Stimulated activated effector memory CD8-positive, alpha-beta T cell treated with anti-CD3 and anti-CD28 coated beads, Interleukin-12 subunit alpha, Interleukin-12 subunit beta, amount 100 ng/mL, for 72 hours (primary cell): ENCODE measurements at regions not wholly inside any gene's neighbourhood (a gene's known extent, or its start where the extent isn't known, plus 50 kb on each side); places are given as distances from the start of the nearest gene placed in this dataset.

ENCODE experiments used
- ATAC-seq: fragments of 150-1000 bp; cut with Tn5 transposase; 2 replicates; pipeline ENCODE4 v1.10.0; 2021
- DNase-seq, 2 donors: peaks; one replicate each; pipeline ENCODE4 v3.0.0; 2021 to 2022; ENCODE audit warnings: low spot score in 2 of 2
- H3K27ac Mint-ChIP-seq: one replicate; pipeline ENCODE4 v1.8.0; 2022; ENCODE audit warnings: mild to moderate bottlenecking, mixed read lengths
- H3K36me3 Mint-ChIP-seq: one replicate; pipeline ENCODE4 v1.8.0; 2022; ENCODE audit warnings: mild to moderate bottlenecking, mixed read lengths
- H3K4me1 Mint-ChIP-seq: one replicate; pipeline ENCODE4 v1.8.0; 2022; ENCODE audit warnings: mixed read lengths
- H3K4me3 Mint-ChIP-seq: one replicate; pipeline ENCODE4 v1.8.0; 2022; ENCODE audit warnings: mild to moderate bottlenecking, mixed read lengths
- H3K9me3 Mint-ChIP-seq: one replicate; pipeline ENCODE4 v1.8.0; 2022; ENCODE audit warnings: mixed read lengths

- H3K4me1 Mint-ChIP-seq, result no peaks in the 10 kb centered on the region
- H3K4me3 Mint-ChIP-seq, result no peak overlapping the region
- ATAC-seq (no peak), DNase-seq (no peak)
- H3K9me3 Mint-ChIP-seq, result no peaks in the 10 kb centered on the region
- no peak overlapping the region for H3K27ac Mint-ChIP-seq
- H3K36me3 Mint-ChIP-seq, result no peaks in the 10 kb centered on the region
Observed at GRCh38 chr2:147375073-147375472, 469.8 kb upstream of the ACVR2A start.

- DNase-seq (no peak), ATAC-seq (no peak)
- Mint-ChIP-seq H3K9me3 (no peaks in the 10 kb centered on the region), H3K36me3 (no peaks in the 10 kb centered on the region), H3K27ac (no peak overlapping the region), H3K4me3 (no peak overlapping the region), H3K4me1 (no peaks in the 10 kb centered on the region)
Observed at GRCh38 chr2:147374423-147374811, 470.4 kb upstream of the ACVR2A start.

- ATAC-seq (no peak), DNase-seq (no peak)
- H3K27ac Mint-ChIP-seq, result no peak overlapping the region
- H3K36me3 Mint-ChIP-seq, result no peaks in the 10 kb centered on the region
- H3K4me1 Mint-ChIP-seq, result no peaks in the 10 kb centered on the region
- H3K4me3 Mint-ChIP-seq, result no peak overlapping the region
- no peaks in the 10 kb centered on the region for H3K9me3 Mint-ChIP-seq
Observed at GRCh38 chr2:147373800-147374422, 470.9 kb upstream of the ACVR2A start.

- Mint-ChIP-seq H3K4me3 (no peak overlapping the region), H3K36me3 (no peaks in the 10 kb centered on the region), H3K4me1 (peaks cover 7% of the 10 kb centered on the region), H3K9me3 (no peaks in the 10 kb centered on the region), H3K27ac (no peak overlapping the region)
- ATAC-seq (no peak), DNase-seq (no peak)
Observed at GRCh38 chr2:147368306-147368705, 476.5 kb upstream of the ACVR2A start.

GRCh38 chr2:147366279-147366678 is 478.6 kb upstream of the ACVR2A start:
- Mint-ChIP-seq H3K4me1 (peaks cover 7% of the 10 kb centered on the region), H3K27ac (no peak overlapping the region), H3K36me3 (no peaks in the 10 kb centered on the region), H3K9me3 (no peaks in the 10 kb centered on the region), H3K4me3 (no peak overlapping the region)
- no peak for DNase-seq
- no peak for ATAC-seq

DNA sequence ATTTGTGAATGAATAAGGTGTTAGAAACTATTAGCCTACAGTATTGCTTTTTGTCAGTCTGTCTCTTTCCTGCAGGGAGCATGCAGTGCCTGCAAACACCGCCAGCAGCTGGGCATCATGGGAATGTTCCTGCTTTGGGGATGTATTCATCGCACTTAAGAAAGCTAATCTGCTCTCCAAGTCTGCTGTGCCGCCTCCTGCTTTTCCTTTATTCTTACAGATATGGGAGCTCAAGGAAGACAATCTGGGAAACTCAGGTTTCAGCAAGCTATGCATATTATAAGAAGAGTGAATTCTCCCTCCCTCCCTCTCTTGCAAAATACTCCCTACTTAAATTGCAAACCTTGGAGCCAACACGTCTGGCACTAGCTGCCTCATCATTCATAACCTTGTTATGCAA is 479.2 kb upstream of the ACVR2A start:
- no peaks in the 10 kb centered on the region for H3K36me3 Mint-ChIP-seq
- H3K9me3 Mint-ChIP-seq, result no peaks in the 10 kb centered on the region
- H3K4me1 Mint-ChIP-seq, result peaks cover 7% of the 10 kb centered on the region
- ATAC-seq, result no peak
- no peak overlapping the region for H3K4me3 Mint-ChIP-seq
- DNase-seq, result no peak
- no peak overlapping the region for H3K27ac Mint-ChIP-seq

GRCh38 chr2:147364597-147364996 is 480.2 kb upstream of the ACVR2A start:
- Mint-ChIP-seq H3K4me3 (no peak overlapping the region), H3K4me1 (peaks cover 7% of the 10 kb centered on the region), H3K36me3 (no peaks in the 10 kb centered on the region), H3K9me3 (no peaks in the 10 kb centered on the region), H3K27ac (no peak overlapping the region)
- DNase-seq (no peak), ATAC-seq (no peak)

GRCh38 chr2:147363181-147363580 is 481.6 kb upstream of the ACVR2A start:
- Mint-ChIP-seq H3K4me1 (peaks cover 7% of the 10 kb centered on the region), H3K27ac (no peak overlapping the region), H3K4me3 (no peak overlapping the region), H3K9me3 (no peaks in the 10 kb centered on the region), H3K36me3 (no peaks in the 10 kb centered on the region)
- no peak for ATAC-seq
- no peak for DNase-seq

GRCh38 chr2:147358375-147358774 is 486.5 kb upstream of the ACVR2A start:
- DNase-seq, result no peak

GRCh38 chr2:147356157-147356556 is 488.7 kb upstream of the ACVR2A start:
- H3K4me3 Mint-ChIP-seq, result no peak overlapping the region
- no peak overlapping the region for H3K27ac Mint-ChIP-seq
- DNase-seq (no peak), ATAC-seq (peak; percentile 55)
- H3K36me3 Mint-ChIP-seq, result no peaks in the 10 kb centered on the region
- H3K9me3 Mint-ChIP-seq, result no peaks in the 10 kb centered on the region
- H3K4me1 Mint-ChIP-seq, result no peaks in the 10 kb centered on the region

More at GRCh38 chr2:147358375-147358774, 486.5 kb upstream of the ACVR2A start:
- no peaks in the 10 kb centered on the region for H3K4me1 Mint-ChIP-seq
- H3K36me3 Mint-ChIP-seq, result no peaks in the 10 kb centered on the region
- ATAC-seq, result no peak
- H3K27ac Mint-ChIP-seq, result no peak overlapping the region
- no peaks in the 10 kb centered on the region for H3K9me3 Mint-ChIP-seq
- H3K4me3 Mint-ChIP-seq, result no peak overlapping the region

DNA sequence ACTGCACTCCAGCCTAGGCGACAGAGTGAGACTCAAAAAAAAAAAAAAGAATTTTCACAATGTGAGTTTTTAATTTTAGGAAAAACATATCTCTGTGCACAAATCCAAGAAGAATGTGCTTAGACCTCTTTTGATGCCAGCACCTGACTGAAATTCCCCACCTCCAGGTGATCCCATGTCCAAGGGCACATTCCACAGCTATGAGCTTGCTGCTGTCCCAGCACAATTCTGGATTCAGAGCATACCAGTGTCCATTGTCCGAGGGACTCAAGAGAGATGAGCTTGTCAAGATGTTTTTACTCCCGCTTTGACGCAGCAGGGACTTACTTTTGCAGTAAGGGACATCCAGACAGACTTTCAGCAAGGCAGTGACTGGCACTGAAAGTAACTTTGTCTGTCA is 489.1 kb upstream of the ACVR2A start:
- H3K9me3 Mint-ChIP-seq, result no peaks in the 10 kb centered on the region
- H3K4me1 Mint-ChIP-seq, result no peaks in the 10 kb centered on the region
- H3K27ac Mint-ChIP-seq, result no peak overlapping the region
- ATAC-seq (no peak), DNase-seq (no peak)
- H3K36me3 Mint-ChIP-seq, result no peaks in the 10 kb centered on the region
- no peak overlapping the region for H3K4me3 Mint-ChIP-seq

GRCh38 chr2:147353072-147353381 is 491.8 kb upstream of the ACVR2A start:
- no peaks in the 10 kb centered on the region for H3K4me1 Mint-ChIP-seq
- ATAC-seq (no peak), DNase-seq (no peak)
- no peaks in the 10 kb centered on the region for H3K36me3 Mint-ChIP-seq
- H3K27ac Mint-ChIP-seq, result no peak overlapping the region
- no peaks in the 10 kb centered on the region for H3K9me3 Mint-ChIP-seq
- H3K4me3 Mint-ChIP-seq, result no peak overlapping the region

- Mint-ChIP-seq H3K36me3 (no peaks in the 10 kb centered on the region), H3K9me3 (no peaks in the 10 kb centered on the region), H3K4me3 (no peak overlapping the region), H3K4me1 (no peaks in the 10 kb centered on the region), H3K27ac (no peak overlapping the region)
- DNase-seq (no peak), ATAC-seq (no peak)
Observed at GRCh38 chr2:147352264-147353071, 492.4 kb upstream of the ACVR2A start.

GRCh38 chr2:147351784-147352183 is 493.0 kb upstream of the ACVR2A start:
- no peak overlapping the region for H3K27ac Mint-ChIP-seq
- H3K9me3 Mint-ChIP-seq, result no peaks in the 10 kb centered on the region
- no peak for ATAC-seq
- H3K36me3 Mint-ChIP-seq, result no peaks in the 10 kb centered on the region
- H3K4me3 Mint-ChIP-seq, result no peak overlapping the region
- no peaks in the 10 kb centered on the region for H3K4me1 Mint-ChIP-seq
- no peak for DNase-seq

DNA sequence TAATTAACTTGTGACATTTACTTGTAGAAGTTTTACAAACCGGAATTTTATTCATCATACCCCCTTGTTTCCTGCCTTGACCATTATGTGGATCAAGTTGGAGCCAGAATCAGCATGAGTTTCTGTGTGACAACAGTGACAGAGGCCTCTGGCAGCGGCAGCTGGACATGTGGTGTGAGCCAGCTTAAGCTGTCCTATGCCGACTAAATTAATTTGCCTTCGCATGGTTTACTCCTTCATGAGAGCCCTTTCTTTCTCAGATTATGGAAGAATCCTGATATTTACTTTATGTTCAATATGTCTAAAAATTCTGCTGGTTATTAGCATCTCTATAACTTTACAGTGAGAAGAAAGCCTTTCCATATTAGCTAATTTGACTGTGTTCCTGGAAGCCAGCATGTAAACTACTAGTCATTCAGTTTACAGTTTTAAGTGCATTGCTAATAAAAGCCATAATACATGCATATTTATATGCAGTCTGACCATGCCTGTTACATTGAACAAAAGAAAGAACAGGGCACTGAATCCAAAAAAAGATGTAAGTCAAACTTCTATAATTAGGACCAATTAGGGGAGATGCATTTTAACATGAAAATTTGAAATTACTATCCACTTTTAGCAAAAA is 495.8 kb upstream of the ACVR2A start:
- H3K36me3 Mint-ChIP-seq, result no peaks in the 10 kb centered on the region
- H3K4me1 Mint-ChIP-seq, result no peaks in the 10 kb centered on the region
- no peak overlapping the region for H3K4me3 Mint-ChIP-seq
- no peak overlapping the region for H3K27ac Mint-ChIP-seq
- H3K9me3 Mint-ChIP-seq, result no peaks in the 10 kb centered on the region
- ATAC-seq (no peak), DNase-seq (no peak)

- Mint-ChIP-seq H3K9me3 (no peaks in the 10 kb centered on the region), H3K36me3 (no peaks in the 10 kb centered on the region), H3K4me3 (no peak overlapping the region), H3K4me1 (no peaks in the 10 kb centered on the region), H3K27ac (no peak overlapping the region)
- DNase-seq, result no peak
- ATAC-seq, result no peak
Observed at GRCh38 chr2:147346142-147346541, 498.7 kb upstream of the ACVR2A start.
